Gastrocnemius medialis (tissue), 4 donors: ENCODE measurements at regions not wholly inside any gene's neighbourhood (a gene's known extent, or its start where the extent isn't known, plus 50 kb on each side); places are given as distances from the start of the nearest gene placed in this dataset.

Experiments
- CTCF ChIP-seq, 5 experiments: fragments of 450-650 bp in 3 of 5; fragments of 200-600 bp in 2 of 5; sonication (generic) in 2 of 5; IDR thresholded peaks in 4 of 5; conservative IDR thresholded peaks in 1 of 5; 1 replicate in 4 of 5; 2 replicates in 1 of 5; pipeline ENCODE4 v1.5.1; 2016 to 2019; ENCODE audit warnings: antibody characterized with exemption in 5 of 5, mild to moderate bottlenecking in 3 of 5, moderate library complexity in 3 of 5
- POLR2A ChIP-seq, 2 donors: fragments of 450-650 bp; IDR thresholded peaks; one replicate each; pipeline ENCODE4 v1.6.1; 2017; ENCODE audit warnings: antibody characterized with exemption in 2 of 2, mild to moderate bottlenecking in 2 of 2, moderate library complexity in 2 of 2

- TF ChIP-seq CTCF (IDR thresholded peaks at IDR 0.05 in 4 of 5, conservative IDR thresholded peaks at IDR 0.05 in 1 of 5) (no peak), POLR2A (IDR thresholded peaks at IDR 0.05) (no peak)
Observed at GRCh38 chr11:119571311-119571710, 148.3 kb upstream of the THY1 start.
